ENCODE measurements at regions not wholly inside any gene's neighbourhood (a gene's known extent, or its start where the extent isn't known, plus 50 kb on each side); places are given as distances from the start of the nearest gene placed in this dataset.

DNA sequence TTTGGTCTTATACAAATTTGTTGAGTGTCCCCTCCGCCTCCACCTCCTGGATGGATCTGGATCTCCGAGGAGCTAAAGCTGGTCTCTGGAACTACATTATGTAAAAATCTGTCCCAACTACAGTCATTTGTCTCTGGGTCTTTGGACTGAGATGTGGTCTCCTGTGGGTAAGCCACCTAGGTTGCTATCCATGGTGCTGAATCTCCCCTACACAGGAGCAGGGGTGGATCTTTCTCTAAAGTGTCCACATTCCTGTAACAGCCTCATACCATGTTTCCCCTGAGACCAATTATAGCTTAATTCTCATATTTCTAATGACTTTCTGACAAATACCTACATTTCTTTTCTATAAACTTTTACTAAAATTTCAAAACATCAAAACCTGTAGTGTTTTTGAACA is 625.8 kb downstream of the TAFA4 start:
- no peak for DNase-seq (ENCODE audit: low read depth)

DNA sequence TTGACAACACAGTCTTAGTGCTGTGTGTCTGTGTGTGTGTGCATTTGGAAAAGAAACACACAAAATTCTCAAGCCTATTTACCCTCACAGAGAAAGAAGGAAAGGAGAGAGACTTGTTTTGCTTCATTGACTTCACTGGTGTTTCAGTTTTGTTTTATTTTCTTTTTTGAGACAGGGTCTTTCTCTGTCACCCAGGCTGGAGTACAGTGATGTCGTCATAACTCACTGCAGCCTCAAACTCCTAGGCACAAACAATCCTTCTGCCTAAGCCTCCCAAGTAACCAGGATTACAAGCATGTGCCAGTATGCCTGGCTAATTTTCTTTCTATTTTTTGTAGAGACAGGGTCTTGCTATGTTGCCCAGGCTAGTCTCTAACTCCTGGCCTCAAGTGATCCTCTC is 636.9 kb downstream of the TAFA4 start:
- no peak for DNase-seq (ENCODE audit: low read depth)

DNA sequence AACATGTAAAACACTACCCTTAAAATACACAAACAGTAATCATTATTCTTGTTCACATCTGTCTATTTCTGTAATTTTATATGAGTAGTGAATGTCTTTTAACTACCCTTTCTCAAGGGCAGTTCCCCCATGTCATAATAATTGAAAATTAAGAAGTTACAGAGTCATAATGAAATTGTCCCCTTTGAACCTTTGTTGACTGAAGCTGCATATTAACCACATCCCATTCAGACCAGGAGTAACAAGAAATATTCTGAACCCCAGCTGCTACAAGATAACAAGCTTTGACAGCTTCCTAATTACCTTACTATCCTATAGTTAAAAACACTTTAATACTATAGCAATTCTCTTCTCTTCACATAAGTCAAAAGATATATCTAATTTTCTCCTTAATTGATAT is 635.9 kb upstream of the SUCLG2 start:
- no peak for DNase-seq (ENCODE audit: low read depth)

DNA sequence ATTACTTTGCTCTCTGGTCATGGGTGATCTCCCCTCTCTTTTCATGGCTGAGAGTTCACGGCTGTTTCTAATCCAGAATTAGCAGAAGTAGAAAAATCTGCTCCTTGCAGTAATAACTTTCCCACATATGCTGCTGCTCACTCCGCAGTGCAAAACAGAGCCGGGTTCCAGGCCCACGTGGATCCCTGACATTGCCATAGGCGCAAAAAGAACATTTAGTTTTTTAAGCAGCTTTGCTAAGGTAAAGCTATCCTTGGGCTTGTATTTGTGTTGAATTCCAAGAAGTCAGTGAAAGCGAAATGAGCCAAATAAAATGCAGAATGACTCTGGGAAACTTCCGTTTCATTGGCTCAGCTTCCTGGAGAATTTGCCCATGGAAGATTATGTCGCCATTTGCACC is 633.7 kb upstream of the SUCLG2 start:
- DNase-seq (ENCODE audit: low read depth), result no peak

DNA sequence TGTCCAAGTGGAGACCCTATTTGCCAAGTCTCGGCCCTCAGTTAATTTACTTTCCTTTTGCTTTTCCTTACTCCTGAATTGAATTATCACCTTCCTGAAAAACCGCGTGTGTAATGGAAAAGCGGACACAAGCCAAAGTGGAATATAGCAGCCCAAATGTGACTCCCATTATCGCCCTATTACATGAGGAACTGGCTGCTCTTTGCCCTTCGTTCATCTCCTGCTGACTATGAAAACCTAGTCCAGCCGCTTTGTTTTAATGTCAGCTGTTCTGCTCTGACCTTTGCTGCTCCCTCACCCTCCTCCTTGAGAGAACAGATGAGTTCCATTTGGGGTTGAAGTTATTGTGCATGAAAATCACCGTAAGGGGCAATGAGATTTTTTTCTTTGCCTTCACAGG is 632.7 kb upstream of the SUCLG2 start:
- DNase-seq (ENCODE audit: low read depth), result no peak

DNA sequence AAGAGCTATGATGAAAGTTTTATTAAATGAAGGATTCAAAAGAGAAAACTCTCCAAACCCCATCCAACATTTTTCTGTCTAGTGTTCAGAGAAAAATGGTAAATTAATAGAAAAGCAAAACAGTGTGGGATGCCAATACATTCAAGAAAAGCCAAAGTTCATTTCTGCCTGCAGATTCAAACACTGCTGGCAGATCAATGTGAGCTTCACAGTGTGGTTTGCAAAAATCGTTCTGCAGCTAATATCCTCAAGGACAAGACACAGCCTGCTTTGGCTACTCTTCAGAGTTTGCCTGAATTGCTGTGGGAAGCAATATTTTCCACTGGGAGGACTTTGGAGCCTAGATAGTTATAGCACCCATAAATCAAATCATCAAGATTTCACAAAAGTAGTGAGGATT is 619.9 kb upstream of the SUCLG2 start:
- DNase-seq (ENCODE audit: low read depth), result no peak

DNA sequence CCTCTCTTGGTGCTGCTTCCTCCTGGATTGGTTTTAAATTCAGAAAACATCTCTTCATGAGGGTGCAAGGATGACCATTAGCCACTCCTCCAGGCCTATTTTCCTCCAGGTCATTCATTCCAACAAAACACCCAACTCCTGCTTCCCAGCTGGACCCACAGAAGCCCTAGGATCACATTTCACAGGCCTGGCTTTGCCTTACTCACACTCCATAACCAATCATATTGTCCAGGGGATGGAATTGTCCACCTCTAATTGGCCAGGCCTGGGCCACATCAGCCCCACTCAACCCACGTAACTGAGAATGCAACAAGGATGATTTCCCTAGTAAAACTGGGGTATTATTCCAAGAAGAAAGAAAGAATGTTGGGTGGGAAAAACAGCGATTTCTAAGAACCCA is 616.7 kb upstream of the SUCLG2 start:
- no peak for DNase-seq (ENCODE audit: low read depth)

DNA sequence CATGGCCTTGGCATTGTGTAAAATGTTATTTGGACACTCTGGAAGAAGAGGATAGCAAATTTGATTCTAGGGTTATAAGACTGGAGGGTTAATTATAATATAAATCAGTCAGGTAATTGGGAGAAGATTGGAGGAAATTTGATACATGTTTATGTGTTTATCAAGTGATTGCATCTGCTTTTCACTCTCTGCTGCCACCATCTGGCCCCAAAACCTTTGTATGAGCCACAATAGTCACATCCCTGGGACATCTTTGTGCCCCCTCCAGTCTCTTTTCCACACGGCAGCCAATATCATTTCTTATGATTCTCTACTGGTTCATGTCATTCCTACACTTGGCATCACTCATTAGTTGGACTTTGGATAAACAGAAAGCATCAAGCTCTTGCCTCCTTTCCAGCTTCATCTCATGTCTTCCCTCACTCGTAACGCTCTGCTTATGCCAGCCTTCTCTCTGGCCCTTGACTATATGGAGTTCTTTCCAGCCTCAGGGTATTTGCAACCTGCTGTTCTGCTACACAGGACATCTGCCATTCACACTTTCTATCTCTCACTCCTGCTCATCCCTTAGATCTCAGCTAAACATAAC is 602.3 kb upstream of the SUCLG2 start:
- no peak for DNase-seq (ENCODE audit: low read depth)

DNA sequence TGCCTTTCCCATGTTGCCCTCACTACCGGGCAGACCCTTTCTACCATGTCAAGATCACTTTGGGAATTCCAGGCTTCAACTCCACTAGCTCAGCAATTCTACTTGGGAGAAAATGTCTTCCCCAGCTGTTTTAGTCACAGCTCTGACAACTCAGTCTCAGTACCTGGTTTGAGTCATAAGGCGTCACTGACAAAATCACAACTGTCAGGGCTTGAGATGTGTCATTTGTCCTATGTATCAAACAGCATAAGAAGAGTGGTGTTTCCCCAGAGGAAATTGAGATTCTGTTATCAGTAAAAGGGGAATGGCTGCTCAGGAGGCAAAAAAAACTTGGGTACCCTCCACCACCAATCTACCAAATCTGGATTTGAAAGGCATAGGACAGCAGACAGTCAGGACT is 594.9 kb upstream of the SUCLG2 start:
- DNase-seq (ENCODE audit: low read depth), result no peak

DNA sequence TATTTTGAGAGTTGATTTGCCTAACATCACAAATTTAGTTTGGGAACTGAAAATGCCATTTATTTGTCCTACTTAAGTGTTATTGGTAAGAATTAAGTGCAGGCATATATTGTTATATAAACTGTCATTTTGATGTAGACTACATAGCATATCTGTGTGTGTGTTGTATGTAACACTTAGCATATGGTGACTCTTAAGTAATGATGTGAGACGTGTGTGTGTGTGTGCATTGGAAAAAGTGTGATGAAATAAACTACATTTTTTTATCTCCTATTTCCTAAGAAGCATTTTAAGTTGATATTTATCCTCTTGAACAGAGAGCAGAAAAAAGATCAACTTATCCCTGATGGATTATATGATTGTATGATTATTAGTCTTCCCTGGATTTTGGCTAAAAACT is 588.2 kb upstream of the SUCLG2 start:
- no peak for DNase-seq (ENCODE audit: low read depth)

DNA sequence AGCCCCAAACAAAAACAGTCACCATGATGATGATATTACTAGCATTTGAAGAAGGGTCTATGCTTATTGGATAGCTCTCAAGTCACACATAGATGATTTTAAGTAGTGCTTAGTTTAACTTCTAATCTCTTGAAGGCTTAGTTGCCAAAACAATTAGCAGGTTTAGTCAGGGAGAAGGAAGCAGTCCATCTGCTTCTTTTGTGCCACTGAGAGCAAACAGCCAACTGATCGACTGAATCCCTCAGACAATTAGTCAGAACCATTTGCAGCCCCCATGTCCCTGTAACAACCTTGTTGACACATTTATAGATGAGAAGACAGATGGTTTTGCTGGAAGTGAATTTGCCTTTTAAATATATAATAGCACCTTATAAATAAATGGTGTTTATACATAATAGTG is 585.1 kb upstream of the SUCLG2 start:
- no peak for DNase-seq (ENCODE audit: low read depth)

DNA sequence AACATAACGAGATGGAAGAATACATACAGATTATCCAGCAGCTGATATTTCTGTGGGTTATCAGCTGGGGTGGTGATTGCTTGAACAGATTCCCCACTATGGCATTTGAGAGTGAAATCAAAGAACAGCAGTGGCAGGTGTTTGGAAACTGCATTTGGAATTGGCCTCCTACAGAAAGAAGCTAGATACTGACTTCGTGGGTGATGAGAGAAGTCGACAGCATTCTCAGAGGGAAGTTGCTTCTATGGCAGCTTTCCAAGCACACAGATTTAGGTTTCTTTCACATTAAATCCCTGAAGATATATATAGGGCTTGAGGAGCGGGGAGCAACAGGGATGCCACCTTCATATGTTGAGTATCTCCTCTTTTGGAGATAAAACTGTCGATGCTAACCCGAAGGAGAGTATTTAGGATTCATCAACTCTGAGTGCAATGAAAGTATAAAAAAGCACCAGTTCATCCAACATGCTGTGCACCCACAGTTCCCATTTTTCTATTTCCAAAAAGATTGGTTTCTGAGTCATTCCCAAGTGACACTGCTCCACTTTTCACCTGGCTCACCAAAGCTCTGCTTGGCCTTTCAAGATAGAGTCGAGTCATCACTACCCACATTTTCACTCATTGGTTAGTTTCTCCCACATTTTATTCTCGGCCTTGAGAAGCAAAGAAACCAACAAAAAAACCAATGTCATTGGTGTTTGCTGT is 579.8 kb upstream of the SUCLG2 start:
- no peak for DNase-seq (ENCODE audit: low read depth)

DNA sequence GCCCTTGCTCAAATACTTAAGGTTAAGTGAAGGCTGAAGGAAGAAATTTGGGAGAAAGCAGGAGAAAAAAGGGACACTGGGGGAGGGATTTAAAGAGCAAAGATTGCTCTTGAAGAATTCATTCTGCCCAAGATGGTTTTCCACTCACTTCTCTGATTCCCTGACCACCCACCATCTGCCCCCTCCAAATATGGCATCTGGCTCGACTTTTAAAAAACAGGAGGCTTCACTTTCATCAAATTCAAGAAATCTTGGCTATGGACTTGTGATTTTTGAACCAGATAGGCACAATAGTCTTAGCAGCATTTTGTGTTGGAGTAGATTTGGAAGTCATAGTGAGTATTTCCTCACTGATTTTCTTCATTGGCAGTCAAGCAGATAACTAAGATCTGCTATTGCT is 574.4 kb upstream of the SUCLG2 start:
- DNase-seq (ENCODE audit: low read depth), result no peak

DNA sequence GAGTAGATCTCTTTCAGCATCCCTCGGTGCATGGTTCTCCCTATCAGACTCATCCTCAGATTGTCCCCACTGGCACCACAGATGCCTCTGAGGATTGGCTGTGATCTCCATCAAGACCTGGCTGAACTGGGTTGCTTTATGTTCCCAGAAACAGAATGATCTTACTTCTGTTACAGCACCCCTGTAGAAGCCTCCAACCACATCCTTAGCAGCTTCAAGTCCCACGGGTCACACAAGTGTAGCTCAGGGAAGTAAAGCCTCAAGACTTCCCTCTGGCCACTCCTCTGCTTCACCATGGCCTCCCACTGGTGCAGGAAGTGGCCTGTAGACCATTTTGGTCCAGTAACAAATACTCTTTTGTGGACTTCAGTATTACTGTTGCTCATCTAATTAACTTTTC is 566.4 kb upstream of the SUCLG2 start:
- DNase-seq (ENCODE audit: low read depth), result no peak

DNA sequence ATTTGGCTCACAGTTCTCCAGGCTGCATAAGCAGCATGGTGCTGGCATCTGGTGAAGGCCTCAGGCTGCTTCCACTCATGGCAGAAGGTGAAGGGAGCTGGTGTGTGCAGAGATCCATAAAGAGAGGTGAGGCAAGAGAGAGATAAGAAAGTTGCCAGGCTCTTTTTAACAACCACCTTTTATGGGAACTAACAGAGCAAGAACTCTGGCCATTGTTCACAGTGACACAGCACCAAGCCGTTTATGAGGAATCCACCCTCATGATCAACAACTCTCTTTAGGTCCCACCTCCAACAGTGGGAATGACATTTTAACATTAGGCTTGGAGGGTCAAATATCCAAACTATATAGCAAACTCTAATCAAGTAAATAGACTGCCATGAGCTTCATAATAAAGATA is 557.2 kb upstream of the SUCLG2 start:
- DNase-seq (ENCODE audit: low read depth), result no peak

DNA sequence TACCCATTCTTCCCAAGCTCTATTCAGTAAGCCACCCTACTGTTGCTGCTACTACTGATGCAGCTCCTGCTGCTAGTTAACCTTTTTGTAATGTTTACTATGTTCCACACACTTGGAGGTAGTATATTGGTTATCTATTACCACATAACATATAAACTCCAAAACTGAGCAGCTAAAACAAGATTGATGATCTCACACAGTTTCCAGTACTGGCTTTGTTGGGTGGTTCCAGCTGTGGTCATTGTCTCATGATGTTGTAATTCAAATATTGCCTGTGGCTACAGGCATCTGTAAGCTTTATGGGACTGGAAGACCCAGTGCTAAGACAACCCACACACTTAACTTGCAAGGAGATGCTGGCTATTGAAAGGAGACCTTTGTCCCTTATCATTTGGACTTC is 556.2 kb upstream of the SUCLG2 start:
- no peak for DNase-seq (ENCODE audit: low read depth)

DNA sequence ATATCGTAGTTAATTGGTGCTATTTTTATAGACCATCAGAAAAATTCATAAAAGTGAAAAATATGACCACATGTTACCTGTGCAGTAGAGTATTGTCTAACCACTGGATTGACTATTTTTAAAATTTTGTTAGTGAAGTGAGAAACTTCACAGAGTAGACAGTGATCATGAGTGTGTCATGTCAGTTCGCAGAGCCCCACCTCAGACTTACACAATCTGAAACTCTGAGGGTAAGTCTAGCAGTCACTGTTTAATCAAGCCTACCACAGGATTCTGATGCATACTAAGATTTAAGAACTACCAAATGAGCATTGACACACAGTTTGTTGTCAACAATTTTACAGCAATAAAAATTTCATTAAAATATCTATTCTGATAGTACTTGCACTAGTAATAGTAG is 552.9 kb upstream of the SUCLG2 start:
- DNase-seq (ENCODE audit: low read depth), result no peak

DNA sequence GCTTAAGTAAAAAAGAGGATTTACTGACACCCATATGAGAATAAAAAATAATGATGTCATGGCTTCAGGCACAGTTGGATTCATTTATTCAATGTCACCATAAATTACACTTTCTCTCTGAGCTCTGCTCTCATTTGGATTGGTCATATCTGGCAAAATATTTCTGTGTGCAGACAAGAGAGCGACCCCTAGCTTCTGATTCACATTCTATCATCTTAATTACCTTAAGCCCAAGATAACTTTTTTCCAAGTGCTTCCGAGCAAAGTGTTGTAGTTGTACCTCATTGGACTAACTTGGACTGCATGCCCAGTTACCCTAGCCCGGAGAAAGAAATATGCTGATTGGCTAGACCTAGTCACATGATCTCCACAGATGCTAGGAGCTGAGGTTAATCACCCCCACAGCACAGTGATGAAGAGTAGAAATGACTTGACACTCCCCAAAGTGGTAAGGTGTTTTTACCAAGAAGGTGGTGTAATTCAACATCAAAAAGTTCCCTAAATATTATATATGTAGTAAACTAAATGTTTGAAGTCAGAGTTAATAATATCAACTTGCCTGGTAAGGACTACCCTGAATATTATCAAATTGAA is 552.2 kb upstream of the SUCLG2 start:
- DNase-seq (ENCODE audit: low read depth), result no peak

DNA sequence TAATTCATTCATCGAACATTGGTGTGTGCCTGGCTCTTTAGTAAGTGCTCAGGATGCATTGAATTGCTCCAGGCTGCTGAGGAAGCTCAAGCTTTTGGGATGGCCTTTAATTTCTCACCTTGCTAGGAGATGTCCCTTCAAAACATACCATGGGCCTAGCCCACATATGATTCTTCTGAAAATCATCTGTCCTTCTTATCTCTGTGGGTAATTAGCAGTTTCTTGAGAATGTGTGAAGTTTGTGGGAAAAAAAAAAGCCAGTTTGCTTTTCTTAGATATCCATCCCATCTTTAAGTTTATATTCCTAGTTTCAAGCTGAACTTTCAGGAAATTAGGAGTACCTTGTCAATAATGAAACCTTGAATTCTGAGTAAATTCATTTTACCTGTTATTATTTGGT is 532.3 kb upstream of the SUCLG2 start:
- DNase-seq (ENCODE audit: low read depth), result no peak

DNA sequence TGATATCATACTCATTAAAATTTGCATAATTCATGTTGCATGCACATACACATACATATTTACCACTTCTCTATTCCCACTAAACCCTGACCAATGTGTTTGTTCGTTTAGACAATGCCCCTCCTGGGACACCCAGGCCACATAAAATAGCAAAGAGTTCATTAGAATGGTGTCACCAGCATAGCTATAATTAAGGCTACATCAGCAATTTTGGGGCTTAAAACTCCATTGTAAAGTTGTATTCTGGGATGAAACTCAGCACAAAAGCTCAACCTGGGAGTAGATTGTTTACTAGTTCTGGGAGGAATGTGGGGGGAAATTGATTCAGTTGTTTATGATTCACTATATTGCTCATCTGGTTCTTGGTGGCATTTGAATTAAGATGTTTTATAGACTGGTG is 522.2 kb upstream of the SUCLG2 start:
- DNase-seq (ENCODE audit: low read depth), result no peak

DNA sequence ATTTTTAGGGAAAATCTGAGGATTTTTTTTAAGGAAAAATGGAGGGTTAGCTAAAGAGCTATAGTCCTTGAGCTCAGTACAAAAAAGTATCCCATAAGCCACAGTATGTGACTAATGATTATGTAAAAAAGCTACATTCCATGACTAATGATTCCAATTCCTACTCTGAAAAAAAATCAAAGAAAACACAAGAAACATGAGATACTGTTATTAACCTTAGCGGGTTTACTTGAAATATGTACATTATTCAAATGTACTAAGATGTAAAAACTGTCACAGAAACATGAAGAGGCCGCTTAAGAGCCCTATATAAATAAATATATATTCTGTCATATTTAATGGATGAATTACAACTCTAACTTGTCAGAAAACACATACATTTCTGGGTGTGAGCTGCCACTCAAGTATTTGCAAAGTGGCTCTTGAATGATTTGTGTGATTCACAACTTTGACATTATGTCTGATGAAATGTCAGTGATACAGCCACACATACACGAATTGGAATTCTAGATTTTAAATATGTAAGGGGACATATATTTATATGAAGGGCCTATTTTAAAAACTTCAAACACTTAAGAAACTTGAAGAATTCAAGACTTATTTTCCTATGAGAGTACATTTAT is 518.7 kb upstream of the SUCLG2 start:
- no peak for DNase-seq (ENCODE audit: low read depth)

DNA sequence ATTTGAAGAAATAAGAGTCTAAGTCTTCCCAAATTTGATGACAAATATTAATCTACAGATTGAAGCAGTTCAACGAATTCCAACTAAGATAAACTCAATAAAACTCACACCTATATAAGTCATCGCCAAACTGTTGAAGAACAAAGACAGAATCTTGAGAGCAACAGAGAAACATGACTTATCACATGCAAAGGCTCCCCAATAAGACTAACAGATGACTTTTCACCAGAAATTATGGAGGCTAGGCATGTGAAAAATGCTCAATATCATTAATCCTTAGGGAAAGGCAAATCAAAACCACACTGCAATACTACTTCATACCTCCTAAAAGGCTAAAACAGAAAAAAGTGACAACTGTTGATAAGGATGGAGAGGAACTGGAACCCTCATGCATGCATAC is 517.6 kb upstream of the SUCLG2 start:
- DNase-seq (ENCODE audit: low read depth), result no peak

DNA sequence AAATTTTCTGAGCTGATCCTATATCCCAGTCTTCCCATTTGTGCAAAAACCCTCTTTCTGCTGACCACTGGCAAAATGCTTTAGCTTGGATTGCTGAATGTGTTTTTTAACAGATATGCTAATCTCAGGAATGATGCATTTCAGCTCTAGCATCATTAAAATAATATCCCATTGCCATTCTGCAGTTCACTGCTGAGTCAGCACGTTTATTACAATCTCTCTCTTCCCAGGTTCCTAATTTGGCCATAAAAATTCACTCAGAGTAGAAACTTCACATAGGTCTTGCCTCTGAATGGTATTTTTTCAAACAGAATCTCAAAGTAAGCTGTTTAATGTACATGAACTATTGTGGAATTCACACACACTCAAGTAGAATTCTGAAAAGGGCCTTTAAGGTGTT is 509.6 kb upstream of the SUCLG2 start:
- no peak for DNase-seq (ENCODE audit: low read depth)

DNA sequence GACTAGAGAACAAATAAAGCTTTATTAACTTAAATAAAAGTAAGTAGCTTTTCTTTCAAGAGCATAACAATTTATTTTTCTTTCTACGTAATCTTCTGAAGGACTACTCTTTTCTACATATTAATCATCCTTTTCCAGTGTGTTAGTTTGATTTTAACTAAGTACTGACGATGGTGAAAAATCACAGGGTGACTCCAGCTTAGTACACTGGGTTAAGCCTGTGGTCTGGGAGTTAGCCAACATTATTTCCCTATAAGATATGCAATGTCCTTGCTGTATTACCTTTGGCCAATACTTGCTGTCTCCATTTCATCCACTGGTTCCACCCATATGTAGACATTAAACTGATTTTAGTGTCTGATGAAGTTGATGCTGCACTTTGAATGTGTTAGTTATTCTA is 508.6 kb upstream of the SUCLG2 start:
- DNase-seq (ENCODE audit: low read depth), result no peak

All from stimulated activated CD8-positive, alpha-beta memory T cell treated with anti-CD3 and anti-CD28 coated beads, Interleukin-12 subunit alpha, Interleukin-12 subunit beta, amount 100 ng/mL, for 4 hours (primary cell).